K562 (cell line): ENCODE measurements at regions not wholly inside any gene's neighbourhood (a gene's known extent, or its start where the extent isn't known, plus 50 kb on each side); places are given as distances from the start of the nearest gene placed in this dataset.

Experiments
- ATAC-seq: fragments of 200-7000 bp; cut with Tn5 transposase; 3 replicates; pipeline ENCODE4 v1.9.1; 2020; ENCODE audit warnings: moderate library complexity
- BruUV-seq: library from RNA; stranded (reverse); fragments of 400-500 nt; replicated peaks from 2 replicates; lab custom pipeline; 2021; lab: Mats Ljungman, UMichigan
- CTCF ChIA-PET: fragments of 300-600 bp; formaldehyde crosslinking; extraction: SDS; loops from one replicate; lab custom pipeline; 2021; ENCODE audit warnings: low intra/inter-chr PET ratio; lab: Yijun Ruan, JAX
- POLR2A ChIA-PET: fragments of 300-600, 350-650 bp; sonication (Branson Sonifier 250); formaldehyde crosslinking; extraction: SDS; loops from one replicate; lab custom pipeline; 2021; ENCODE audit warnings: antibody characterized with exemption, inconsistent platforms; lab: Yijun Ruan, JAX
- DNase-seq, 4 experiments: peaks; one replicate each; pipeline versions ENCODE4 v3.0.0 to v3.0.0-alpha.2; 2011 to 2018; ENCODE audit warnings: low spot score in 3 of 4, mixed read lengths in 3 of 4; ENCODE audit errors: extremely low read depth in 1 of 4
- FAIRE-seq: peaks from 2 replicates; lab custom pipeline; 2011; peaks lifted over from hg19 to GRCh38; lab: Jason Lieb, UNC
- H2AFZ ChIP-seq: 2 replicates; pipeline ENCODE4 v1.6.0; 2011; ENCODE audit warnings: low read depth, low read length, control low read depth, inconsistent platforms
- H3K27ac ChIP-seq: fragments of 200-600 bp; 3 replicates; pipeline ENCODE4 v1.8.0; 2011; ENCODE audit warnings: low read depth, mild to moderate bottlenecking, control low read depth, inconsistent platforms, low read length, moderate library complexity, mixed read lengths; ENCODE audit errors: extremely low read depth
- H3K27me3 ChIP-seq, 2 experiments: fragments of 300-600 bp in 1 of 2; 2 replicates in 1 of 2; 3 replicates in 1 of 2; pipeline versions ENCODE4 v1.6.0 to v1.8.0; 2011; ENCODE audit warnings: inconsistent platforms in 2 of 2, low read length in 2 of 2, mild to moderate bottlenecking in 1 of 2, mixed read lengths in 1 of 2, moderate library complexity in 1 of 2; ENCODE audit not compliant: control insufficient read depth in 2 of 2, insufficient read depth in 2 of 2
- H3K36me3 ChIP-seq: fragments of 300-600 bp; 3 replicates; pipeline ENCODE4 v1.8.0; 2011; ENCODE audit warnings: mild to moderate bottlenecking, low read length, inconsistent platforms; ENCODE audit not compliant: control insufficient read depth, insufficient read depth
- H3K4me1 ChIP-seq, 2 experiments: fragments of 200-600 bp in 1 of 2; replicated peaks in 1 of 2; 2 replicates in 1 of 2; 3 replicates in 1 of 2; pipeline versions ENCODE4 v1.5.1 to v1.8.0; 2011; ENCODE audit warnings: inconsistent platforms in 2 of 2, low read length in 2 of 2, mild to moderate bottlenecking in 1 of 2, mixed read lengths in 1 of 2, moderate library complexity in 1 of 2; ENCODE audit not compliant: control insufficient read depth in 2 of 2, insufficient read depth in 2 of 2
- H3K4me2 ChIP-seq: 2 replicates; pipeline ENCODE4 v1.6.1; 2011; ENCODE audit warnings: low read length, control low read depth, inconsistent platforms, mixed read lengths; ENCODE audit not compliant: insufficient read depth
- H3K4me3 ChIP-seq: fragments of 200-600 bp; sonication (generic), shearing (Covaris generic); 2 replicates; pipeline ENCODE4 v1.5.1; 2016; ENCODE audit warnings: control low read depth, inconsistent platforms
- H3K79me2 ChIP-seq: fragments of 200-600 bp; 3 replicates; pipeline ENCODE4 v1.8.0; 2011; ENCODE audit warnings: low read length, inconsistent platforms; ENCODE audit not compliant: control insufficient read depth, insufficient read depth
- H3K9ac ChIP-seq, 2 experiments: 2 replicates each; pipeline versions ENCODE4 v1.6.0 to v1.6.1; 2011; ENCODE audit warnings: low read depth in 2 of 2, low read length in 2 of 2, control low read depth in 1 of 2, inconsistent platforms in 1 of 2, mild to moderate bottlenecking in 1 of 2, mixed read lengths in 1 of 2; ENCODE audit not compliant: insufficient read depth in 1 of 2
- H3K9me1 ChIP-seq: one replicate; pipeline ENCODE4 v1.6.0; 2011; ENCODE audit warnings: inconsistent platforms, mild to moderate bottlenecking, low read length, moderate library complexity; ENCODE audit not compliant: control insufficient read depth, insufficient read depth
- H3K9me3 ChIP-seq: replicated peaks from 2 replicates; pipeline ENCODE4 v1.5.1; 2011; ENCODE audit warnings: low read depth, low read length, inconsistent platforms; ENCODE audit not compliant: control insufficient read depth, insufficient read depth
- H4K20me1 ChIP-seq: replicated peaks from 2 replicates; pipeline ENCODE4 v1.6.1; 2011; ENCODE audit warnings: low read length, inconsistent platforms, mixed read lengths; ENCODE audit not compliant: control insufficient read depth, insufficient read depth
- ADNP ChIP-seq: fragments of 200-800 bp; sonication (Bioruptor generic); IDR thresholded peaks from 2 replicates; pipeline ENCODE4 v1.6.1; 2016; ENCODE audit warnings: missing genetic modification characterization, missing compliant biosample characterization
- CBFA2T3 ChIP-seq: fragments of 450-650 bp; IDR thresholded peaks from 2 replicates; pipeline ENCODE4 v1.6.1; 2017
- EWSR1 ChIP-seq: fragments of 450-650 bp; IDR thresholded peaks from 2 replicates; pipeline ENCODE4 v1.6.1; 2018; ENCODE audit warnings: borderline replicate concordance, mild to moderate bottlenecking, low read depth, moderate library complexity; ENCODE audit not compliant: partially characterized antibody
- FOXA1 ChIP-seq: fragments of 450-650 bp; IDR thresholded peaks from 2 replicates; pipeline ENCODE4 v1.6.1; 2016; ENCODE audit warnings: mild to moderate bottlenecking, borderline replicate concordance
- HDAC1 ChIP-seq, 2 experiments: fragments of 450-650 bp; IDR thresholded peaks; 2 replicates each; pipeline ENCODE4 v1.6.1; 2016 to 2017; ENCODE audit warnings: inconsistent platforms in 1 of 2, mild to moderate bottlenecking in 1 of 2, moderate library complexity in 1 of 2
- HOXB6 ChIP-seq: fragments of 250-450 bp; sonication (Bioruptor Pico); IDR thresholded peaks from 2 replicates; pipeline ENCODE4 v1.5.1; 2022; ENCODE audit warnings: mild to moderate bottlenecking, borderline replicate concordance
- KAT7 ChIP-seq: sonication (generic); formaldehyde crosslinking; IDR thresholded peaks from 2 replicates; pipeline ENCODE4 v1.8.0; 2022; ENCODE audit warnings: missing genetic modification reagents, mild to moderate bottlenecking, borderline replicate concordance
- MBD2 ChIP-seq: sonication (generic); IDR thresholded peaks from 2 replicates; pipeline ENCODE4 v1.6.1; 2016; ENCODE audit warnings: low read depth, borderline replicate concordance
- MXI1 ChIP-seq: IDR thresholded peaks from 2 replicates; pipeline ENCODE4 v1.6.1; 2011; ENCODE audit warnings: low read depth, mild to moderate bottlenecking, improper control_type of control experiment, low read length
- NFRKB ChIP-seq: fragments of 450-650 bp; IDR thresholded peaks from 2 replicates; pipeline ENCODE4 v1.6.1; 2016; ENCODE audit warnings: low read depth
- RNF2 ChIP-seq: sonication (generic); IDR thresholded peaks from 2 replicates; pipeline ENCODE4 v1.6.1; 2016
- TCF3 ChIP-seq: sonication (generic); formaldehyde crosslinking; IDR thresholded peaks from 2 replicates; pipeline ENCODE4 v1.4.0; 2020; ENCODE audit warnings: mild to moderate bottlenecking, missing genetic modification reagents
- U2AF2 ChIP-seq: fragments of 200-400 bp; formaldehyde crosslinking; optimal IDR thresholded peaks from 2 replicates; pipeline ENCODE3; 2017; ENCODE audit warnings: low read depth, mild to moderate bottlenecking, low read length
- ZFP30 ChIP-seq: fragments of 250-450 bp; sonication (Bioruptor Pico); IDR thresholded peaks from 2 replicates; pipeline ENCODE4 v1.8.0; 2022; ENCODE audit warnings: moderate library complexity, mild to moderate bottlenecking, inconsistent platforms, borderline replicate concordance
- ZNF316 ChIP-seq: fragments of 450-650 bp; IDR thresholded peaks from 2 replicates; pipeline ENCODE4 v1.6.1; 2016
- ZNF445 ChIP-seq: fragments of 250-450 bp; sonication (Bioruptor Pico); IDR thresholded peaks from 2 replicates; pipeline ENCODE4 v1.4.0; 2020; ENCODE audit warnings: low read depth, mild to moderate bottlenecking, moderate library complexity
- ZNF57 ChIP-seq: fragments of 450-650 bp; formaldehyde crosslinking; IDR thresholded peaks from 2 replicates; pipeline ENCODE4 v1.4.0; 2020; ENCODE audit warnings: mild to moderate bottlenecking, moderate library complexity
- ZNF589 ChIP-seq: fragments of 200-800 bp; sonication (Bioruptor generic); IDR thresholded peaks from 2 replicates; pipeline ENCODE4 v1.6.1; 2016; ENCODE audit warnings: low read depth, missing genetic modification characterization, missing compliant biosample characterization
- WGBS: fragments of 100-300 bp; shearing (Covaris generic); methylation state at CpG from one replicate; pipeline ENCODE4 v1.1.6; 2016; ENCODE audit warnings: low coverage, mixed read lengths; ENCODE audit not compliant: insufficient coverage; ENCODE audit errors: missing lambda C conversion rate; 5-methylcytosine and 5-hydroxymethylcytosine counted together
- in situ Hi-C: fragments of 300-500 bp; cut with MboI; formaldehyde crosslinking; loops from 4 replicates; pipeline ENCODE4 v1.15.0; 2018; ENCODE audit warnings: inconsistent platforms, mixed read lengths
- intact Hi-C: fragments of 100-400 bp; cut with micrococcal nuclease; formaldehyde crosslinking; loops from 2 replicates; pipeline ENCODE4 v1.14.2; 2022

- H3K27ac ChIP-seq = no peak overlapping the region
- no peaks in the 10 kb centered on the region for H3K36me3 ChIP-seq
- no peaks in the 10 kb centered on the region for H3K4me1 ChIP-seq
- no TSS peak for BruUV-seq
- 44% methylated on average over 5 of the region's 6 CpGs for WGBS
- POLR2A ChIA-PET = interaction anchor here (1.0 kb wide), 1 partner anchor 14 kb away, joined by 3 read pairs; no protein-coding TSS in a partner anchor
- H3K4me2 ChIP-seq = no peak overlapping the region
- no peak overlapping the region for H3K9ac ChIP-seq
- no peaks in the 10 kb centered on the region for H4K20me1 ChIP-seq
- DNase-seq = no peak
- TF ChIP-seq U2AF2 (no peak), ZNF316 (no peak), ZNF589 (CRISPR knock-in tag) (no peak), MXI1 (no peak), HDAC1 (IDR thresholded peaks at IDR 0.05) (no peak), HOXB6 (CRISPR knock-in tag) (no peak), RNF2 (no peak), MBD2 (no peak), ZNF57 (CRISPR knock-in tag) (no peak), NFRKB (no peak), EWSR1 (no peak), ADNP (no peak), KAT7 (CRISPR knock-in tag) (no peak), TCF3 (CRISPR knock-in tag) (no peak), ZNF445 (CRISPR knock-in tag) (no peak), CBFA2T3 (no peak), FOXA1 (no peak), ZFP30 (CRISPR knock-in tag) (no peak)
- TF ChIP-seq, all 486 proteins: peak for 0
- ATAC-seq (no peak), FAIRE-seq (no peak)
- Histone ChIP-seq H3K9me1 (no peaks in the 10 kb centered on the region), H2AFZ (no peak overlapping the region), H3K4me3 (no peak overlapping the region), H3K79me2 (no peaks in the 10 kb centered on the region), H3K9me3 (no peaks in the 10 kb centered on the region), H3K27me3 (no peaks in the 10 kb centered on the region)
- in situ Hi-C loops (no loop called here), intact Hi-C loops (no loop called here)
- CTCF ChIA-PET = no interaction called here
Observed at GRCh38 chr3:64983583-64984359, 296.0 kb upstream of the ADAMTS9 start.
